Common myeloid progenitor, CD34-positive (primary cell): ENCODE measurements at regions not wholly inside any gene's neighbourhood (a gene's known extent, or its start where the extent isn't known, plus 50 kb on each side); places are given as distances from the start of the nearest gene placed in this dataset.

Experiments
- CTCF ChIA-PET: fragments of 350-600 bp; sonication (Branson Sonifier 250); formaldehyde crosslinking; loops from one replicate; lab custom pipeline; 2021; ENCODE audit warnings: antibody characterized with exemption; lab: Charles Lee
- POLR2A ChIA-PET: fragments of 350-600 bp; sonication (Branson Sonifier 250); formaldehyde crosslinking; loops from one replicate; lab custom pipeline; 2021; ENCODE audit warnings: antibody characterized with exemption; lab: Charles Lee
- DNase-seq, 3 donors: peaks; one replicate each; pipeline versions ENCODE4 v3.0.0 to v3.0.0-alpha.2; 2013
- H3K27ac ChIP-seq, 2 experiments: 1 replicate in 1 of 2; 2 replicates in 1 of 2; pipeline ENCODE4 v1.7.0; 2013; ENCODE audit warnings: inconsistent platforms in 2 of 2, low read length in 2 of 2, mild to moderate bottlenecking in 2 of 2, low read depth in 1 of 2, moderate library complexity in 1 of 2; ENCODE audit not compliant: severe bottlenecking in 2 of 2, insufficient read depth in 1 of 2, poor library complexity in 1 of 2
- H3K27me3 ChIP-seq, 5 experiments: replicated peaks in 2 of 5; 1 replicate in 3 of 5; 2 replicates in 2 of 5; pipeline versions ENCODE4 v1.6.1 to v1.7.0; 2013; ENCODE audit warnings: low read length in 4 of 5, mild to moderate bottlenecking in 2 of 5, moderate library complexity in 2 of 5, inconsistent platforms in 1 of 5; ENCODE audit not compliant: insufficient read depth in 5 of 5, control insufficient read depth in 4 of 5
- H3K36me3 ChIP-seq, 4 experiments: 1 replicate in 2 of 4; 2 replicates in 2 of 4; pipeline versions ENCODE4 v1.6.1 to v1.7.0; 2013; ENCODE audit warnings: low read length in 3 of 4, control low read depth in 1 of 4, mild to moderate bottlenecking in 1 of 4; ENCODE audit not compliant: control insufficient read depth in 4 of 4, insufficient read depth in 4 of 4
- H3K4me1 ChIP-seq, 4 experiments: 1 replicate in 3 of 4; 2 replicates in 1 of 4; pipeline versions ENCODE4 v1.6.1 to v1.7.1; 2013; ENCODE audit warnings: low read length in 3 of 4, mild to moderate bottlenecking in 3 of 4, control low read depth in 1 of 4, inconsistent platforms in 1 of 4, moderate library complexity in 1 of 4; ENCODE audit not compliant: control insufficient read depth in 4 of 4, insufficient read depth in 4 of 4; ENCODE audit errors: control extremely low read depth in 1 of 4
- H3K4me3 ChIP-seq, 7 experiments: 1 replicate in 4 of 7; 2 replicates in 3 of 7; pipeline versions ENCODE4 v1.5.1 to v1.7.0; 2013; ENCODE audit warnings: mild to moderate bottlenecking in 7 of 7, low read length in 6 of 7, moderate library complexity in 6 of 7, inconsistent platforms in 2 of 7, low read depth in 2 of 7, control low read depth in 1 of 7; ENCODE audit not compliant: insufficient read depth in 4 of 7, control insufficient read depth in 1 of 7; ENCODE audit errors: extremely low read depth in 1 of 7
- H3K9me3 ChIP-seq, 5 experiments: 1 replicate in 4 of 5; 2 replicates in 1 of 5; pipeline versions ENCODE4 v1.6.1 to v1.7.1; 2013; ENCODE audit warnings: low read length in 4 of 5, mild to moderate bottlenecking in 2 of 5, inconsistent platforms in 1 of 5, low read depth in 1 of 5, moderate library complexity in 1 of 5; ENCODE audit not compliant: control insufficient read depth in 4 of 5, insufficient read depth in 2 of 5; ENCODE audit errors: control extremely low read depth in 1 of 5
- WGBS: methylation state at CpG from one replicate; pipeline ENCODE4 v1.1.5; 2013; ENCODE audit not compliant: insufficient coverage; 5-methylcytosine and 5-hydroxymethylcytosine counted together

- CTCF ChIA-PET: interaction anchor here (0.8 to 2.6 kb wide), 5 partner anchors 7 to 113 kb away, joined by 3 to 8 read pairs (median 3); no protein-coding TSS in a partner anchor
Observed at GRCh38 chr6:43840490-43841218, 70.6 kb downstream of the VEGFA start.

GRCh38 chr6:43838276-43839036 lies 68.4 kb downstream of the VEGFA start:
- DNase-seq: peak; percentile 39 to 69 (median 66)
- H3K4me1 ChIP-seq: peaks cover 0 to 21% (median 12%) of the 10 kb centered on the region in 4 experiments
- POLR2A ChIA-PET: no interaction called here
- no peaks in the 10 kb centered on the region for H3K9me3 ChIP-seq
- peak overlapping the region in 1 of 2 experiments; percentile 29 for H3K27ac ChIP-seq
- no peak overlapping the region for H3K4me3 ChIP-seq
- 32% methylated on average over 8 of the region's 9 CpGs for WGBS
- CTCF ChIA-PET: interaction anchor here (1.4 to 1.7 kb wide), 4 partner anchors 61 to 113 kb away, joined by 3 to 7 read pairs (median 5); no protein-coding TSS in a partner anchor
- no peaks in the 10 kb centered on the region for H3K36me3 ChIP-seq
- H3K27me3 ChIP-seq: no peaks in the 10 kb centered on the region

More at GRCh38 chr6:43840490-43841218, 70.6 kb downstream of the VEGFA start:
- Histone ChIP-seq H3K4me3 (no peak overlapping the region), H3K27me3 (no peaks in the 10 kb centered on the region), H3K4me1 (peaks cover 0 to 21% (median 12%) of the 10 kb centered on the region in 4 experiments), H3K9me3 (no peaks in the 10 kb centered on the region), H3K27ac (no peak overlapping the region), H3K36me3 (no peaks in the 10 kb centered on the region)
- WGBS: 84% methylated on average over 3 of the region's 5 CpGs
- DNase-seq: no peak
- POLR2A ChIA-PET: interaction anchor here (0.6 kb wide), 2 partner anchors 73 to 371 kb away, joined by 3 read pairs; no protein-coding TSS in a partner anchor

- H3K9me3 ChIP-seq: no peaks in the 10 kb centered on the region
- ChIA-PET CTCF (interaction anchor here (0.6 to 1.7 kb wide), 6 partner anchors 19 to 242 kb away, joined by 3 to 7 read pairs (median 4); no protein-coding TSS in a partner anchor), POLR2A (no interaction called here)
- H3K27me3 ChIP-seq: no peaks in the 10 kb centered on the region
- H3K27ac ChIP-seq: no peak overlapping the region
- H3K4me3 ChIP-seq: no peak overlapping the region
- DNase-seq: no peak
- H3K36me3 ChIP-seq: no peaks in the 10 kb centered on the region
- H3K4me1 ChIP-seq: peaks cover 0 to 21% (median 12%) of the 10 kb centered on the region in 4 experiments
- 0% methylated on average over 1 of the region's 2 CpGs for WGBS
Observed at GRCh38 chr6:43837507-43837906, 67.5 kb downstream of the VEGFA start.

- no peak overlapping the region for H3K4me3 ChIP-seq
- CTCF ChIA-PET: interaction anchor here (1.0 to 1.7 kb wide), 4 partner anchors 62 to 115 kb away, joined by 3 to 7 read pairs (median 5); partner anchors contain the start of gene VEGFA
- H3K27ac ChIP-seq: no peak overlapping the region
- H3K27me3 ChIP-seq: no peaks in the 10 kb centered on the region
- DNase-seq: no peak
- no peaks in the 10 kb centered on the region for H3K9me3 ChIP-seq
- no peaks in the 10 kb centered on the region for H3K36me3 ChIP-seq
- 96% methylated on average over 4 of the region's 7 CpGs for WGBS
- H3K4me1 ChIP-seq: peaks cover 0 to 21% (median 12%) of the 10 kb centered on the region in 4 experiments
- POLR2A ChIA-PET: no interaction called here
Observed at GRCh38 chr6:43836507-43837240, 66.7 kb downstream of the VEGFA start.
